HEK293T (cell line): ENCODE measurements at regions not wholly inside any gene's neighbourhood (a gene's known extent, or its start where the extent isn't known, plus 50 kb on each side); places are given as distances from the start of the nearest gene placed in this dataset.

Experiments
- BHLHE40 ChIP-seq: fragments of 450-650 bp; IDR thresholded peaks from 2 replicates; pipeline ENCODE4 v1.6.1; 2016; ENCODE audit warnings: mild to moderate bottlenecking, moderate library complexity, borderline replicate concordance
- FOXM1 ChIP-seq: fragments of 450-650 bp; IDR thresholded peaks from 2 replicates; pipeline ENCODE4 v1.6.1; 2017; ENCODE audit warnings: mild to moderate bottlenecking, borderline replicate concordance
- SP1 ChIP-seq: fragments of 450-650 bp; IDR thresholded peaks from 2 replicates; pipeline ENCODE4 v1.6.1; 2017
- SUZ12 ChIP-seq: fragments of 450-650 bp; IDR thresholded peaks from 2 replicates; pipeline ENCODE4 v1.6.1; 2016; ENCODE audit warnings: mild to moderate bottlenecking

GRCh38 chr2:103265521-103265920, 503.7 kb downstream of the TMEM182 start:
- no peak for TF ChIP-seq SP1
- TF ChIP-seq SUZ12 = no peak
- no peak for TF ChIP-seq FOXM1
- no peak for TF ChIP-seq BHLHE40
